Right lobe of liver (tissue), 4 donors: ENCODE measurements at regions not wholly inside any gene's neighbourhood (a gene's known extent, or its start where the extent isn't known, plus 50 kb on each side); places are given as distances from the start of the nearest gene placed in this dataset.

Experiments used
- POLR2A ChIP-seq: fragments of 450-650 bp; IDR thresholded peaks from one replicate; pipeline ENCODE4 v1.6.1; 2017; ENCODE audit warnings: antibody characterized with exemption, mild to moderate bottlenecking
- TF ChIP-seq, protein P1 (sequence below), 4 donors: fragments of 200-600 bp in 3 of 4; fragments of 450-650 bp in 1 of 4; IDR thresholded peaks; one replicate each; pipeline versions ENCODE4 v1.5.1 to v1.8.0; 2016 to 2022; ENCODE audit warnings: antibody characterized with exemption in 4 of 4, mild to moderate bottlenecking in 2 of 4
- donor health status: DM: no; HTN: no; CAD: no.
- donor health status: DM: no; HTN: no; CAD: no.
- donor health status: DM: no; HTN: yes; CAD: no.

DNA sequence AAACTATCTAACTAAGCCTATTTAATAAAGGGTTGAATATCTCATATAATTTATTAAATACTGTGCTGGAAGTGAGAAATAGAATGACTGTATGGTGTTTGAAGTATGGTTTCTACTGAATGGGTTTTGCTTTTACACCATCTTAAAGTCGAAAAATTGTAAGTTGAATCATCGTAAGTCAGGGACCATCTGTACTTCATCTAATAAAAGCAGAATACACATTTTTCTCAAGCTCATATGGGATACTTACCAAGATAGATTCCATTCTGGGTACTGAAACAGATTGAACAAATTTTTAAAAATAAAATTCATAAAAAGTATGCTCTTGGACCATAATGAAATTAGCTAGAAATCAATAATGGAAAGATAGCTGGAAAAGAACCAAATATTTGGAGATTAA lies 285.4 kb downstream of the CXCL12 start:
- TF ChIP-seq, protein P1, sequence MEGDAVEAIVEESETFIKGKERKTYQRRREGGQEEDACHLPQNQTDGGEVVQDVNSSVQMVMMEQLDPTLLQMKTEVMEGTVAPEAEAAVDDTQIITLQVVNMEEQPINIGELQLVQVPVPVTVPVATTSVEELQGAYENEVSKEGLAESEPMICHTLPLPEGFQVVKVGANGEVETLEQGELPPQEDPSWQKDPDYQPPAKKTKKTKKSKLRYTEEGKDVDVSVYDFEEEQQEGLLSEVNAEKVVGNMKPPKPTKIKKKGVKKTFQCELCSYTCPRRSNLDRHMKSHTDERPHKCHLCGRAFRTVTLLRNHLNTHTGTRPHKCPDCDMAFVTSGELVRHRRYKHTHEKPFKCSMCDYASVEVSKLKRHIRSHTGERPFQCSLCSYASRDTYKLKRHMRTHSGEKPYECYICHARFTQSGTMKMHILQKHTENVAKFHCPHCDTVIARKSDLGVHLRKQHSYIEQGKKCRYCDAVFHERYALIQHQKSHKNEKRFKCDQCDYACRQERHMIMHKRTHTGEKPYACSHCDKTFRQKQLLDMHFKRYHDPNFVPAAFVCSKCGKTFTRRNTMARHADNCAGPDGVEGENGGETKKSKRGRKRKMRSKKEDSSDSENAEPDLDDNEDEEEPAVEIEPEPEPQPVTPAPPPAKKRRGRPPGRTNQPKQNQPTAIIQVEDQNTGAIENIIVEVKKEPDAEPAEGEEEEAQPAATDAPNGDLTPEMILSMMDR (IDR thresholded peaks at IDR 0.05) = no peak
- no peak for TF ChIP-seq POLR2A
